ENCODE measurements at regions not wholly inside any gene's neighbourhood (a gene's known extent, or its start where the extent isn't known, plus 50 kb on each side); places are given as distances from the start of the nearest gene placed in this dataset.

DNA sequence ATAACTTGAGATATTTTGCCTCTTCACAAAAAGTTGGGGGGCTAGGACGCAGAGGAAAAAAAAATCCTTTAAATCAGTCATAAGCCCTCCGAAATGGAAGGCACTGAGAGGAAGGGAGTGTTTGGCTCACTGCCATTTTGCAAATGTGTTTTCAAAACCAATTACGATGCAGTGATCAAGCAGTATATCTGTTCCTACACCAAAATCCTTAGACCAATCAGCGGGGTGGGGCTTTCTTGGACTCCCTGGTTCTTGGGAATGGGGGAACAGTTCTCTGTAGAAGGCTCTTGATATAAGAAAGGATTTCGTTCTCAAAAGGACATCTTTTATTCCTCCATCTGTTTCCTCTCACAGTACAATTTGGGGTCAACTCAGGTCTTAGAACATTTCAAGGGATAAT lies 478.6 kb upstream of the JARID2 start:
- in situ Hi-C loops (cut with HindIII; ENCODE audit: low pct_ligation_motif_present, low sequenced_read_pairs): no loop called here
- no peak for DNase-seq

GRCh38 chr6:14770040-14770439 lies 475.8 kb upstream of the JARID2 start:
- no peaks in the 10 kb centered on the region for H3K36me3 ChIP-seq (replicated peaks)
- H3K27ac ChIP-seq: peak overlapping the region; percentile 81
- no peaks in the 10 kb centered on the region for H3K27me3 ChIP-seq (replicated peaks)
- TF ChIP-seq CTCF (IDR thresholded peaks at IDR 0.05; ENCODE audit: low read depth, low read length, missing control alignments): no peak
- in situ Hi-C loops (cut with HindIII; ENCODE audit: low pct_ligation_motif_present, low sequenced_read_pairs): no loop called here
- DNase-seq: no peak
- H3K4me3 ChIP-seq (ENCODE audit: low read depth, low read length): no peak overlapping the region

More for the DNA sequence above, 478.6 kb upstream of the JARID2 start:
- Histone ChIP-seq H3K4me3 (ENCODE audit: low read depth, low read length) (no peak overlapping the region), H3K27me3 (replicated peaks) (no peaks in the 10 kb centered on the region), H3K36me3 (replicated peaks) (no peaks in the 10 kb centered on the region), H3K27ac (no peak overlapping the region)
- no peak for TF ChIP-seq CTCF (IDR thresholded peaks at IDR 0.05; ENCODE audit: low read depth, low read length, missing control alignments)

GRCh38 chr6:14770572-14770971 lies 475.3 kb upstream of the JARID2 start:
- no peak for TF ChIP-seq CTCF (IDR thresholded peaks at IDR 0.05; ENCODE audit: low read depth, low read length, missing control alignments)
- no peak overlapping the region for H3K4me3 ChIP-seq (ENCODE audit: low read depth, low read length)
- peak overlapping the region; percentile 81 for H3K27ac ChIP-seq
- no peaks in the 10 kb centered on the region for H3K27me3 ChIP-seq (replicated peaks)
- in situ Hi-C loops (cut with HindIII; ENCODE audit: low pct_ligation_motif_present, low sequenced_read_pairs): no loop called here
- DNase-seq: peak; percentile 88
- H3K36me3 ChIP-seq (replicated peaks): no peaks in the 10 kb centered on the region

GRCh38 chr6:14771016-14771415 lies 474.9 kb upstream of the JARID2 start:
- H3K4me3 ChIP-seq (ENCODE audit: low read depth, low read length): no peak overlapping the region
- TF ChIP-seq CTCF (IDR thresholded peaks at IDR 0.05; ENCODE audit: low read depth, low read length, missing control alignments): no peak
- peak overlapping the region; percentile 81 for H3K27ac ChIP-seq
- no peak for DNase-seq
- no peaks in the 10 kb centered on the region for H3K27me3 ChIP-seq (replicated peaks)
- in situ Hi-C loops (cut with HindIII; ENCODE audit: low pct_ligation_motif_present, low sequenced_read_pairs): no loop called here
- H3K36me3 ChIP-seq (replicated peaks): no peaks in the 10 kb centered on the region

DNA sequence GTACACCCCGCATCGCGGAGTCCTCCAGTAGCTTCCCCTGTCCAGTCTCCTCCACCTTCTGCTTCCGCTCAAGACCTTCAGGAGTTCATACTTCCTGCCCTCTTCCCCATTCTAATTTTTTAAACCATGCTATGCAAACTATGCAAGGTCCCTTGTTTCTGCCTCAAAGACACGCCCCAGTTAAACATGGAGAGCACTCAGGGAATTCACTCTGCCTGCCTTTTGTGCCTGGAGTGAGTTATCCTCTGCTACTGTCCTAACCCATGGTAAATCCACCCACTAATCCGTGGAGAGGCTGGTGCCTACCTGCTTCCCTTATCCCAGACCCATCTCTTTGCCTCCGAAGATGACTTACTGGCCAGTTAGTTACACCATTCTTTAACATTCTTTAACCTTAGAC lies 473.7 kb upstream of the JARID2 start:
- Histone ChIP-seq H3K27me3 (replicated peaks) (no peaks in the 10 kb centered on the region), H3K27ac (no peak overlapping the region), H3K4me3 (ENCODE audit: low read depth, low read length) (no peak overlapping the region), H3K36me3 (replicated peaks) (no peaks in the 10 kb centered on the region)
- in situ Hi-C loops (cut with HindIII; ENCODE audit: low pct_ligation_motif_present, low sequenced_read_pairs): no loop called here
- no peak for TF ChIP-seq CTCF (IDR thresholded peaks at IDR 0.05; ENCODE audit: low read depth, low read length, missing control alignments)
- no peak for DNase-seq

- Histone ChIP-seq H3K27me3 (replicated peaks) (no peaks in the 10 kb centered on the region), H3K27ac (no peak overlapping the region), H3K4me3 (ENCODE audit: low read depth, low read length) (no peak overlapping the region), H3K36me3 (replicated peaks) (no peaks in the 10 kb centered on the region)
- no peak for TF ChIP-seq CTCF (IDR thresholded peaks at IDR 0.05; ENCODE audit: low read depth, low read length, missing control alignments)
- in situ Hi-C loops (cut with HindIII; ENCODE audit: low pct_ligation_motif_present, low sequenced_read_pairs): no loop called here
- DNase-seq: no peak
These were observed 470.3 kb upstream of the JARID2 start for GRCh38 chr6:14775528-14775927.
